ENCODE measurements at regions not wholly inside any gene's neighbourhood (a gene's known extent, or its start where the extent isn't known, plus 50 kb on each side); places are given as distances from the start of the nearest gene placed in this dataset.
A peak's percentile ranks its signal among the peaks of the same experiment; 100 is the strongest.

DNA sequence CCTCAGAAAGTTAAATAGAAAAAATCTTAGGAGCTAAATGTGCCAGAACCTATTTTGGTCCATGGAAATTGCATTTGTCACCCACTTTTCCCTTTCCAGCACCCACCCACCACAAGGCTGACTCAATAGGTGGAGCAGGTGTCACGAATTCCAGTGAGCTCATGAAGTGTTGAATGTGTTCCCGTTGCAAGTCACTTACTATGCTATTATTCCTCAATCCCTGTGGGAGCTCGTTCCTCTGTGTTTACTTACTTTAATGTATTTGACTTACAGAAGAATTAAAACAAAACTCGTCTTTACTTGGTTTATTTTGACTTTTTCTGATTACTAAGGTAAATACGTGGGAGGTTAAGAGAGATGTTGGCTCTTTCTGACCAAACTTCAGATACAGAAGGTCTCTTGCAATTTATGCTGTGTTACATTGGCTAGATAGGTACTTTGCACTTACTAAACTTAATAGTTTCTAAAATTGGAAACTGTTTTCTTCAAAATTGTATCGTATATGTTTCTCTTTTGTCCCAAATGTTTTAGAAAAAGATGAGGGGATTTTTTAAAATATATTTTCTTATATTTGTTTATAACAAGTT is 269.4 kb upstream of the NOVA1 start:
- H2BK120ac ChIP-seq (ENCODE audit: low read depth, low read length), result no peak overlapping the region
- no peak overlapping the region for H3K4ac ChIP-seq (ENCODE audit: low read length)
- H3K27ac ChIP-seq (replicated peaks; ENCODE audit: low read length), result no peak overlapping the region
- no peak for DNase-seq (ENCODE audit: low spot score)
- H2AFZ ChIP-seq (ENCODE audit: low read length), result no peak overlapping the region
- H3K4me3 ChIP-seq (ENCODE audit: low read length in 2 of 2), result no peak overlapping the region
- no peak overlapping the region for H2AK5ac ChIP-seq (ENCODE audit: low read depth, low read length)
- H4K91ac ChIP-seq (ENCODE audit: low read depth, low read length, poor library complexity), result no peak overlapping the region
- no peaks in the 10 kb centered on the region for H3K36me3 ChIP-seq (replicated peaks in 1 of 2; ENCODE audit: control insufficient read depth in 2 of 2, insufficient read depth in 2 of 2, low read length in 2 of 2)
- WGBS, 2 donors (ENCODE audit: extremely low coverage in 2 of 2, insufficient read length in 2 of 2, insufficient replicate concordance in 1 of 2), result no CpG with 5 or more reads among the region's 6 CpGs
- H3K23ac ChIP-seq (ENCODE audit: low read depth, low read length, poor library complexity), result no peak overlapping the region
- no peaks in the 10 kb centered on the region for H3K79me1 ChIP-seq (ENCODE audit: low read depth, low read length)
- H4K8ac ChIP-seq (ENCODE audit: low read depth, low read length), result no peak overlapping the region
- H3K9me3 ChIP-seq (replicated peaks in 1 of 2; ENCODE audit: control insufficient read depth in 2 of 2, insufficient read depth in 1 of 2, low read depth in 1 of 2, low read length in 2 of 2), result no peaks in the 10 kb centered on the region
- H2BK12ac ChIP-seq (ENCODE audit: low read length), result no peak overlapping the region
- H3K4me1 ChIP-seq (ENCODE audit: control insufficient read depth in 2 of 2, insufficient read depth in 1 of 2, low read depth in 1 of 2, low read length in 2 of 2), result peaks cover 5 to 17% of the 10 kb centered on the region in 2 donors
- no peak overlapping the region for H2BK5ac ChIP-seq (ENCODE audit: low read length)
- no peak overlapping the region for H3K18ac ChIP-seq (ENCODE audit: low read length)
- no peaks in the 10 kb centered on the region for H3K27me3 ChIP-seq (ENCODE audit: control insufficient read depth in 3 of 3, insufficient read depth in 3 of 3, low read depth in 1 of 3, low read length in 3 of 3)
- no peak overlapping the region for H3K9ac ChIP-seq (ENCODE audit: low read depth, low read length, poor library complexity)
- no peak overlapping the region for H3K4me2 ChIP-seq (ENCODE audit: insufficient read depth, low read length, poor library complexity, severe bottlenecking)
- H3K14ac ChIP-seq (ENCODE audit: low read length), result no peak overlapping the region
- H2BK15ac ChIP-seq (ENCODE audit: low read length), result no peak overlapping the region

DNA sequence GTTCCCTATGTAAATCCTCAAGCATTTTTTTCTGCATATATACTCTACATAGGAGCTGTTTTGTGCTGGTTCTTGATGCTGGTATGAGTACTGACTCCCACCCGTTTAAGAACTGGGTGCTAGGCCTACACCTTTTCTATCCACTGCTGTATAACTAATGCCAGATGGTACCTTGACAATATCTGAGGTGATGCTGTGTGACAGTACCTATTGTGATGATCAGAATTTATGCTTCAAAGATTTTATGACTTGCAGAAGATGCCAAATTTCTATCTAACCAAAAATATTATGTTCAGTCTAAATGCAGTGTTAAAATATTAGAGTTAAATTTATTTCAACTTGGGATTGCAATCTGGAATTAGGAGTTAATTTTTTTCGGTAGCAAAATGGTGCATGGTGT is 272.3 kb upstream of the NOVA1 start:
- Histone ChIP-seq H3K4me3 (ENCODE audit: low read length in 2 of 2) (no peak overlapping the region), H3K4me1 (ENCODE audit: control insufficient read depth in 2 of 2, insufficient read depth in 1 of 2, low read depth in 1 of 2, low read length in 2 of 2) (peaks cover 12 to 22% of the 10 kb centered on the region in 2 donors), H4K8ac (ENCODE audit: low read depth, low read length) (no peak overlapping the region), H3K27ac (replicated peaks; ENCODE audit: low read length) (no peak overlapping the region), H2BK15ac (ENCODE audit: low read length) (no peak overlapping the region), H2BK5ac (ENCODE audit: low read length) (no peak overlapping the region), H3K27me3 (ENCODE audit: control insufficient read depth in 3 of 3, insufficient read depth in 3 of 3, low read depth in 1 of 3, low read length in 3 of 3) (no peaks in the 10 kb centered on the region), H3K36me3 (replicated peaks in 1 of 2; ENCODE audit: control insufficient read depth in 2 of 2, insufficient read depth in 2 of 2, low read length in 2 of 2) (no peaks in the 10 kb centered on the region), H4K91ac (ENCODE audit: low read depth, low read length, poor library complexity) (no peak overlapping the region), H3K9ac (ENCODE audit: low read depth, low read length, poor library complexity) (no peak overlapping the region), H2BK12ac (ENCODE audit: low read length) (no peak overlapping the region), H3K9me3 (replicated peaks in 1 of 2; ENCODE audit: control insufficient read depth in 2 of 2, insufficient read depth in 1 of 2, low read depth in 1 of 2, low read length in 2 of 2) (no peaks in the 10 kb centered on the region), H3K14ac (ENCODE audit: low read length) (no peak overlapping the region), H3K79me1 (ENCODE audit: low read depth, low read length) (no peaks in the 10 kb centered on the region), H2BK120ac (ENCODE audit: low read depth, low read length) (no peak overlapping the region), H2AK5ac (ENCODE audit: low read depth, low read length) (no peak overlapping the region), H3K4me2 (ENCODE audit: insufficient read depth, low read length, poor library complexity, severe bottlenecking) (no peak overlapping the region), H3K23ac (ENCODE audit: low read depth, low read length, poor library complexity) (no peak overlapping the region), H2AFZ (ENCODE audit: low read length) (no peak overlapping the region), H3K18ac (ENCODE audit: low read length) (no peak overlapping the region), H3K4ac (ENCODE audit: low read length) (no peak overlapping the region)
- no peak for DNase-seq (ENCODE audit: low spot score)
- no CpG with 5 or more reads among the region's 2 CpGs for WGBS, 2 donors (ENCODE audit: extremely low coverage in 2 of 2, insufficient read length in 2 of 2, insufficient replicate concordance in 1 of 2)

DNA sequence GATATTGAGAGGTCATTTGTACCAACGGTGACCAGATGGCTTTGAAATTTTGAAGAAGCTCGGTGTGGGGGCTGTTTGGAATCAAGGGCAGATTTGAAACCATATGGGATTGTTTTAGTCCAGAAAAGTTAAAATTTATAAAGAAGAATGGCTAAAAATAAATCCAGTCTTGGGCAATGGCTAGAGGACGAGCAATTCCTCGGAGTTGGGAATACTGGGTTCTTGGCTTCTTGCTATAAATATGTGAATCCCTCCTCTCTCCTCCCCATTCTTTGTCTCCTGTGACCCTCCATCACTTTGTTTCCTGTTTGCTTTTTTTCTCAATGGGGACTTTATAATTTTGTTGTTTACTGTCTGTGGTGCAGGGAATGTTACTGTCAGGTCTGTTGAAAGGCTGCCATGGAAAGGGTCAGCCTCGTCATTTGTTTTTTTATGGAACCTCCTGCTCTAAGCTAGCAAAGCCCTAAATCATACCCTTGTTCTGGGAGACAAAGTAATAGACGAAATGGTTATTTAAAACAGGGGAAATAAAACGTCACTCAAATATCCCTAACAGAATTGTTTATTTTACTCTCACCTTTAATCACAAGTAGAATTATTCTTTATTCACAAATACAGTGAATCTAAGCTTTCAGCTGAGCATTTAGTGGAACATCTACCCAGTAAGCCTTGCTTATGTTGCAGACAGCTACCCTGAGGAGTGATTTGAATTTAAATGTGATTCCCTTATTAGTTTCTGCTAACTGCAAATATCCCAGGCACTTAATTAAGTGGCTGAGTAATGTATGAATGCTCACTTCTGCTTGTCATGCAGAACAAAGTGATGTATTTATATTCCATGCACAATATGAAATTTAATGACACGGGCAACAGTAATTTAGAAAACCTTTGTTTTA is 273.1 kb upstream of the NOVA1 start:
- Histone ChIP-seq H2BK12ac (ENCODE audit: low read length) (no peak overlapping the region), H4K8ac (ENCODE audit: low read depth, low read length) (no peak overlapping the region), H3K79me1 (ENCODE audit: low read depth, low read length) (no peaks in the 10 kb centered on the region), H3K9ac (ENCODE audit: low read depth, low read length, poor library complexity) (no peak overlapping the region), H3K36me3 (replicated peaks in 1 of 2; ENCODE audit: control insufficient read depth in 2 of 2, insufficient read depth in 2 of 2, low read length in 2 of 2) (no peaks in the 10 kb centered on the region), H3K4ac (ENCODE audit: low read length) (no peak overlapping the region), H3K4me1 (ENCODE audit: control insufficient read depth in 2 of 2, insufficient read depth in 1 of 2, low read depth in 1 of 2, low read length in 2 of 2) (peaks cover 12 to 22% of the 10 kb centered on the region in 2 donors), H3K14ac (ENCODE audit: low read length) (no peak overlapping the region), H3K4me3 (ENCODE audit: low read length in 2 of 2) (no peak overlapping the region), H4K91ac (ENCODE audit: low read depth, low read length, poor library complexity) (no peak overlapping the region), H3K9me3 (replicated peaks in 1 of 2; ENCODE audit: control insufficient read depth in 2 of 2, insufficient read depth in 1 of 2, low read depth in 1 of 2, low read length in 2 of 2) (no peaks in the 10 kb centered on the region), H3K27me3 (ENCODE audit: control insufficient read depth in 3 of 3, insufficient read depth in 3 of 3, low read depth in 1 of 3, low read length in 3 of 3) (no peaks in the 10 kb centered on the region), H3K4me2 (ENCODE audit: insufficient read depth, low read length, poor library complexity, severe bottlenecking) (no peak overlapping the region), H2BK120ac (ENCODE audit: low read depth, low read length) (no peak overlapping the region), H3K23ac (ENCODE audit: low read depth, low read length, poor library complexity) (no peak overlapping the region), H2AFZ (ENCODE audit: low read length) (peak overlapping the region; percentile 25), H2AK5ac (ENCODE audit: low read depth, low read length) (no peak overlapping the region), H3K27ac (replicated peaks; ENCODE audit: low read length) (no peak overlapping the region), H2BK5ac (ENCODE audit: low read length) (no peak overlapping the region), H3K18ac (ENCODE audit: low read length) (no peak overlapping the region), H2BK15ac (ENCODE audit: low read length) (no peak overlapping the region)
- no peak for DNase-seq (ENCODE audit: low spot score)
- no CpG with 5 or more reads among the region's 8 CpGs for WGBS, 2 donors (ENCODE audit: extremely low coverage in 2 of 2, insufficient read length in 2 of 2, insufficient replicate concordance in 1 of 2)

DNA sequence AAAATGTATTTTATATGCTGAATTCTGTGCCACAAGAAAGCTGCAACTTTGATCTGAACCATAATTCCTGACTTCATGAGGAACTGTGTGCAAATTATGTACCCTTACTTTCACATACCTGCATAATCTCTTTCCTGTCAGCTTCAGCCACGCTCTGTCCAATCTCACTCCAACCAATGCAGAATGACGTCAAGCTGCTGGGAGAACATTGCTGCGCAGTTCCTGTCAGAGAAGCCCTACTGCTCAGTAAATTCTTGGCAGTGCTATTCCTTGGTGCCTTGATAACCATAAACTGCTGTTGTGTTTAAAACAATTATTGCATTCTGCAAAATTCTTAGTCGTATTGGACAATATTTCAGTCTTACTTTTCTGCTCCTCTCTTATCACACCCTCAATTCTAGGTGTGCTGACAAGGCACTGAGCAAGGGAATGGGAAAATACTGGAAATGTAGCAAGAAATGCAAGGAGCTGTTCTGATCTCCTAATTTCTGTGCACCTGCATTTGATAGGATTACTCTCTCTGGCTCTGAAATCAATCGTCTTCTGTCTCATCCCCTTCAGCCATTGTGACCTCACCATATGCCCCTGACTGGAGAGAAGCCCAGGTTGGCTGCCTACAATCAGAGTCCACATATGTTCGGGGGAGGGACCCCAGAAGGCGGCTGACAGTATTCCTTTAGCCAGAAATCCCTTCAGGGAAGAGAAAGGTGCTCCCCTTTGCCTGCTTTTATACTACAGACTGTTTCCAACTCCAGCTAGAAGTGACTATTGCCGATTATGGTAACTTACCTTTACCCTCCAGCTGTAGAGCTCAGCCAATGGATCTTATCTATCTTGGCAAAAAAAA is 274.9 kb upstream of the NOVA1 start:
- no peak overlapping the region for H4K8ac ChIP-seq (ENCODE audit: low read depth, low read length)
- no peaks in the 10 kb centered on the region for H3K36me3 ChIP-seq (replicated peaks in 1 of 2; ENCODE audit: control insufficient read depth in 2 of 2, insufficient read depth in 2 of 2, low read length in 2 of 2)
- H3K4ac ChIP-seq (ENCODE audit: low read length), result no peak overlapping the region
- H3K4me2 ChIP-seq (ENCODE audit: insufficient read depth, low read length, poor library complexity, severe bottlenecking), result no peak overlapping the region
- H3K4me1 ChIP-seq (ENCODE audit: control insufficient read depth in 2 of 2, insufficient read depth in 1 of 2, low read depth in 1 of 2, low read length in 2 of 2), result peaks cover 10 to 22% of the 10 kb centered on the region in 2 donors
- H2BK120ac ChIP-seq (ENCODE audit: low read depth, low read length), result no peak overlapping the region
- no peak overlapping the region for H2AK5ac ChIP-seq (ENCODE audit: low read depth, low read length)
- no peak overlapping the region for H3K9ac ChIP-seq (ENCODE audit: low read depth, low read length, poor library complexity)
- no peak overlapping the region for H3K27ac ChIP-seq (replicated peaks; ENCODE audit: low read length)
- H3K18ac ChIP-seq (ENCODE audit: low read length), result no peak overlapping the region
- no peak overlapping the region for H3K4me3 ChIP-seq (ENCODE audit: low read length in 2 of 2)
- H3K14ac ChIP-seq (ENCODE audit: low read length), result no peak overlapping the region
- H2BK5ac ChIP-seq (ENCODE audit: low read length), result no peak overlapping the region
- no peak overlapping the region for H3K23ac ChIP-seq (ENCODE audit: low read depth, low read length, poor library complexity)
- H4K91ac ChIP-seq (ENCODE audit: low read depth, low read length, poor library complexity), result no peak overlapping the region
- H2BK12ac ChIP-seq (ENCODE audit: low read length), result no peak overlapping the region
- no peak for DNase-seq (ENCODE audit: low spot score)
- no peaks in the 10 kb centered on the region for H3K27me3 ChIP-seq (ENCODE audit: control insufficient read depth in 3 of 3, insufficient read depth in 3 of 3, low read depth in 1 of 3, low read length in 3 of 3)
- WGBS, 2 donors (ENCODE audit: extremely low coverage in 2 of 2, insufficient read length in 2 of 2, insufficient replicate concordance in 1 of 2), result no CpG with 5 or more reads among the region's 8 CpGs
- no peaks in the 10 kb centered on the region for H3K9me3 ChIP-seq (replicated peaks in 1 of 2; ENCODE audit: control insufficient read depth in 2 of 2, insufficient read depth in 1 of 2, low read depth in 1 of 2, low read length in 2 of 2)
- H3K79me1 ChIP-seq (ENCODE audit: low read depth, low read length), result no peaks in the 10 kb centered on the region
- H2BK15ac ChIP-seq (ENCODE audit: low read length), result no peak overlapping the region
- no peak overlapping the region for H2AFZ ChIP-seq (ENCODE audit: low read length)

All from neuronal stem cell (in vitro differentiated cells).